ENCODE measurements at regions not wholly inside any gene's neighbourhood (a gene's known extent, or its start where the extent isn't known, plus 50 kb on each side); places are given as distances from the start of the nearest gene placed in this dataset.
A peak's percentile ranks its signal among the peaks of the same experiment; 100 is the strongest.

GRCh38 chr22:48438800-48439559 is 1388.7 kb downstream of the BRD1 start:
- DNase-seq, result no peak

- no peak for DNase-seq
Measured at GRCh38 chr22:48438096-48438495, 1389.6 kb downstream of the BRD1 start.

- DNase-seq, result no peak
Measured at GRCh38 chr22:48436201-48436931, 1391.3 kb downstream of the BRD1 start.

- DNase-seq, result no peak
Measured at GRCh38 chr22:48434868-48435250, 1392.8 kb downstream of the BRD1 start.

GRCh38 chr22:48434156-48434867 is 1393.4 kb downstream of the BRD1 start:
- no peak for DNase-seq

GRCh38 chr22:48433647-48434046 is 1394.0 kb downstream of the BRD1 start:
- DNase-seq, result no peak

DNA sequence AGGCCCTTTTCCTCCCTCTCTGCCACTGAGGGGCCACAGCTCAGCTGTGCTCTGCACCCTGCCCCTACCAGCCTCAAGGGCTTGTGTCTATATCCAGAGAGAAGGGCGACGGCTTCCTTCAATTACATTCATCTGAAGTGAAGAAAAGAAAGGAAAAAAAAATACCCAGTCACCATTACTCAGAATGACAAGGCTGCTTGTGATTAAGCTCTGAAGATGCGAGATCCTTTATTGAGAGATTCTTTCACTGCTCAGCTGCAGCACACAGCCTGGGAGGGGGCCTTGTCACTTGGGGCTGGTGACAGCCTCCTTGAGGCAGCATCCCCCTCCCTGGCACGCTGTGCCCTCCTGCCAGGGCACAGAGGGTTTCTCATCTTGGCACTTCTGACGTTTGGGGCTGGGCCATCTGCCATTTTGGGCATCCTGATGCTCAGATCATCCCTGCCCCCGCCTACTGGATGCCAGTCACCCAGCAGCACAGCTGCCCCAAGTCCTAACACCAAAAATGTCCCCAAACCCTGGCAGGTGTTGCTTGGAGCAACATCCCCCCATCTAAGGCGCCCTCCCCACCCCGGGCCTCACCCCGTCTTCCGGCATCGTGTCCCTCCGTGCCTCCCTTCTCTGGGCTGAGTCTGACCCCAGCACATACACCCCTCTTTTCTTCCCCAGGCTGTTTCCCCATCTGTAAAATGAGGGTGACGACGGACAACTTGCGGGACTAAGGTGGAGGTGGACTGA is 1394.7 kb downstream of the BRD1 start:
- DNase-seq, result peak; percentile 29

GRCh38 chr22:48431536-48432315 is 1395.9 kb downstream of the BRD1 start:
- DNase-seq, result no peak

GRCh38 chr22:48431014-48431413 is 1396.7 kb downstream of the BRD1 start:
- DNase-seq, result no peak

DNA sequence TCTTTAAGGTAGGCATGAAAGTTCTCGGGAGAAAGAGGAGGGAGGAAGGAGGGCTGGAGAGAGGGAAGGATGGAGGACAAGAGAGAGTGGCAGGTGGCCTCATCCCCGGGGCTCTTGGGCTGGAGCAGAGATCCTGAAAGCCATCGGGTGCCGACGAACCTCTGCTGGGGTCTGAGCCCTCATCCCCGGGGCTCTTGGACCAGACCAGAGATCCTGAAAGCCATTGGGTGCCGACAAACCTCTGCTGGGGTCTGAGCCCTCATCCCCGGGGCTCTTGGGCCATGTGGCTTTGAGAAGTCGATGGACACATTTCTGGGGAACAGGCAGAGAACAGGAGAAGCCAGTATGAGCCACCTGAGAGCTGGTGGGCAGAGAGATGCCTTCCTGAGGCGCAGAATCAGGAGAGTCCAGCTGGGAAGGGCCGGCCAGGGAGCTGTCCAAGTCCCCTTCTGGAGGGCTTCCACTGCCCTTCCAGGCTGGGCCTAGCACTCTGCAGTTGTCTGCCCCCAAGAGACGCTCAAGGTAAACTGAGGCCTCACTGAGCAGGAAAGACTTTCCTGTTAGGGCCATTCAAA is 1398.1 kb downstream of the BRD1 start:
- DNase-seq, result no peak

GRCh38 chr22:48428631-48429371 is 1398.9 kb downstream of the BRD1 start:
- DNase-seq, result no peak

DNA sequence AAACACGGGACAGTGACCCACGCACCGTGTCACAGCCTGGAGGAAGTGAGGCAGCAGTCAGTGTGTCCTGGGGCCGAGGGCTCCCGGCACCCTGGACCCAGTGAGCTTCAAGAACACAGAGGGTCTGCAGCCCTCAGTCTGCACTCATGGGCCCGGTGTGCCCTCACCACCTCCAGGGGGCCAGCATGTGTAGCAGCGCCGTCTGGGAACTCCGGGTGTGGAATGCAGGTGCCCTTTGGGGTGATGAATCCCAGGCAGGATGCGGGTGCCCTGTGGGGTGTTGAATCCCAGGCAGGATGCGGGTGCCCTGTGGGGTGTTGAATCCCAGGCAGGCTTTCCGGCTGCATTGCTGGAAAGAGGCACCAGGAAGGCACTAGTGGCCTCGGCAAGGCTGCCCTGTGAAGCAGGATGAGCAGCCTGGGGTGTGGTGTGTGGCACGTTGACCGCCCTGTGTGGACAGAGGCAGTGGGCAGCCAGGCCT is 1399.9 kb downstream of the BRD1 start:
- no peak for DNase-seq

GRCh38 chr22:48426466-48427380 is 1401.0 kb downstream of the BRD1 start:
- DNase-seq, result no peak

DNA sequence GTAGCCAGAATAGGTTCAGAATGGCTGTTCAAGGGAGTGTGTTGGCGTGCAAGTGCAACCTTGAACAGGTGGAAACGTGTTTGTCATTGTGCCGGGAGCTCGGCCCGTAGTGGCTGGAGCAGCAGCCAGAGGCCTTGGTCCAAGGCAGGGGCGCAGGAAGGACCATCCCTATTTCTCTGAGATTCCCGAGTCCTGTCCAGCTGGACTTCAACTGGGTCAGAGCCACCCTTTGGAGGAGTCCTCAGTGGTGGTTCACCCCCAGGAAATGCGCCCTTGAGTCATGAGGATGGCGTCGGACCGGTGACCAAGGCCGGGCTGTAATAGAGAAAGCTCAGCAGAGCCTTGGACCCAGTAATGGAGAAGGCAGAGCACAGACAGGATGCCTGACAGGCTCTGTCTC is 1402.0 kb downstream of the BRD1 start:
- no peak for DNase-seq

DNA sequence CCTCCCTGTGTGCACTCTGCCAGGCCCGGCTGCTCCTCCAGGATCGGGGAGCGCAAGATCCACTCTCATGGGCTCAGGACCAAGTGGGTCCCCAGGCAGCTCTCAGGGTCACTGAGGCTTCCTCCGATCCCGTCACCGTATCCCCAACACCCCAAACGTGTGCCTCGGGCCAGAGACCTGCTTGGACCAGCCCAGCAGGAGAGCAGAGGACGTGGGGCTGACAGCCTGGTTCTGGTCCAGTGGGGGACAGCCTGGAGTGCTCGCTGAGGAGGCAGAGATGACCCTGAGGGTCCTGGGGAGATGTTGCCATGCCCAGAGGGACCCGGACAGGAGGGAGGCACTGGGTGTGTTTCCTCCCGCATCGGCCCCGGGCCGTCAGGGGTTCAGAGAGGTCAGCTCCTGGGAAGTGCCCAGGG is 1402.6 kb downstream of the BRD1 start:
- DNase-seq, result no peak

GRCh38 chr22:48424661-48425060 is 1403.0 kb downstream of the BRD1 start:
- no peak for DNase-seq

- no peak for DNase-seq
Measured at GRCh38 chr22:48424201-48424627, 1403.5 kb downstream of the BRD1 start.

GRCh38 chr22:48423481-48423911 is 1404.2 kb downstream of the BRD1 start:
- DNase-seq, result no peak

- no peak for DNase-seq
Measured at GRCh38 chr22:48422900-48423480, 1404.7 kb downstream of the BRD1 start.

All from skin of body (tissue), 1 donor.